ENCODE measurements at regions not wholly inside any gene's neighbourhood (a gene's known extent, or its start where the extent isn't known, plus 50 kb on each side); places are given as distances from the start of the nearest gene placed in this dataset.

DNA sequence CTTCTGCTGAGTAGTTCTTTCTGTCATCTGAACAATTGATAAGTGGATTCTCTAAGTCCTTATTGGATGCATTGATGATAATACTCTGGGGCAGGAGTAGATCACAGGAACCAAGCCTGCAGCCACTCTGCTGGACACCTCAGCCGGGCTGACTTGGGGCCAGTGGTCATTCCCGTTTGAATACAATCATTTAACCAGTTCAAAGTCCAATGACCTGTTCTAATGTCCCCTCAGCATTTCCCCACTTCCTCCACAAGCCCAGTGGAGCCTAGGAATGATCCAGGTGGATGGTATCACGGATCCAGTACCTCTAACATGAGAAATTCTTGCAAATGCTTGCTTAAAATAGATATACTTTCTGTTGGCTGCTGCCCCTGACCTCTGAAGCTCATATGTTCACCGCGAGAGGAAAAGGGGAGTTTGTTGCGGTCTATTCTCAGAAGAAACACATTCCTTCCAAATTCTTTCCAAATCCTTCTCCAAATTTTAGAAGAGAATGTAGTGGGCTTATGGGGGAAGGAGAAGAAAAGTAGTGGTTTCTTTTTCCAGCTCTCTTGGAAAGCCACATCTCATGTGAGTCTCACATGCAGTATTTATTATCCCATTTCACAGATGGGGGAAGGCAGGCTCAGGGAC is 170.9 kb downstream of the INHBB start:
- TF ChIP-seq, protein P1, sequence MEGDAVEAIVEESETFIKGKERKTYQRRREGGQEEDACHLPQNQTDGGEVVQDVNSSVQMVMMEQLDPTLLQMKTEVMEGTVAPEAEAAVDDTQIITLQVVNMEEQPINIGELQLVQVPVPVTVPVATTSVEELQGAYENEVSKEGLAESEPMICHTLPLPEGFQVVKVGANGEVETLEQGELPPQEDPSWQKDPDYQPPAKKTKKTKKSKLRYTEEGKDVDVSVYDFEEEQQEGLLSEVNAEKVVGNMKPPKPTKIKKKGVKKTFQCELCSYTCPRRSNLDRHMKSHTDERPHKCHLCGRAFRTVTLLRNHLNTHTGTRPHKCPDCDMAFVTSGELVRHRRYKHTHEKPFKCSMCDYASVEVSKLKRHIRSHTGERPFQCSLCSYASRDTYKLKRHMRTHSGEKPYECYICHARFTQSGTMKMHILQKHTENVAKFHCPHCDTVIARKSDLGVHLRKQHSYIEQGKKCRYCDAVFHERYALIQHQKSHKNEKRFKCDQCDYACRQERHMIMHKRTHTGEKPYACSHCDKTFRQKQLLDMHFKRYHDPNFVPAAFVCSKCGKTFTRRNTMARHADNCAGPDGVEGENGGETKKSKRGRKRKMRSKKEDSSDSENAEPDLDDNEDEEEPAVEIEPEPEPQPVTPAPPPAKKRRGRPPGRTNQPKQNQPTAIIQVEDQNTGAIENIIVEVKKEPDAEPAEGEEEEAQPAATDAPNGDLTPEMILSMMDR (IDR thresholded peaks at IDR 0.05; ENCODE audit: insufficient read depth, low read depth, low read length): no peak
- no peak for TF ChIP-seq EZH2 (IDR thresholded peaks at IDR 0.05; ENCODE audit: insufficient read depth, low read length)

All from astrocyte (in vitro differentiated cells and primary cell).